ENCODE measurements at regions not wholly inside any gene's neighbourhood (a gene's known extent, or its start where the extent isn't known, plus 50 kb on each side); places are given as distances from the start of the nearest gene placed in this dataset.

DNA sequence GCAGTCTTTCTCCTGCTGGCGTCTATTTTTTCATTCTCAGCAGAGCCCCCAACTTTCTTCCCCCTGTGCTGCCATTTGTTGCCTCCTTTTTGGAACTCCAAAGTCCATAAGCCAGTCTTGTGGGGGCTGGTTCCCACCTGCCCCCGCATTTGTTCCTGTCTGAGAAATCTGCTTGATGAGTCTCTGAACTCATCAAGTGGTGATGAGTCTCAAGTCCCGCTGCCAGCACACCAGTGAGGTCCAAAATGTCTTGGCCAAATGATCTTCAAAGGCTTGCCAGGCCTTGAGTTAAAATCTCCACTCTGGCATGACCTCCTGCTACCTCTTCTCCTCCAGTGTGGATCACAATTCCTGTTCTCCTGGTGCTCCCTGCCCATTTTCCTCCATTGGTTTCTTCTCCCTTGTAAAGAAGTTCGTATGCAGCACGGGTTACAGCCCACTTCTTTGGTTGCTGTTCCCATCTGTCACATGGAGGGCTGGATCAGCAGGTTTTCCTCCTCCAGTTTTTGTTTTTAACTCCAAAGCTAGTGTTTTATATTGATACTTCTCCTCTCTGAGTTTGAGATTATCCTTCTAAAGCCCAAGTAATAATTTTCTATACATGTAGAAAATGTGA, 72.7 kb upstream of the LIMCH1 start:
- TF ChIP-seq RAD21 (IDR thresholded peaks at IDR 0.05; ENCODE audit: low read depth) (no peak), TEAD4 (IDR thresholded peaks at IDR 0.05) (no peak), EP300 (IDR thresholded peaks at IDR 0.05; ENCODE audit: borderline replicate concordance) (no peak), CEBPB (IDR thresholded peaks at IDR 0.05) (no peak), CREB1 (IDR thresholded peaks at IDR 0.05; ENCODE audit: low read depth) (no peak), MAX (IDR thresholded peaks at IDR 0.05) (no peak), TCF12 (IDR thresholded peaks at IDR 0.05; ENCODE audit: low read depth) (no peak), FOXM1 (IDR thresholded peaks at IDR 0.05; ENCODE audit: borderline replicate concordance, low read depth) (no peak), EGR1 (IDR thresholded peaks at IDR 0.05) (no peak), YY1 (IDR thresholded peaks at IDR 0.05; ENCODE audit: low read depth) (no peak), ZBTB7A (IDR thresholded peaks at IDR 0.05; ENCODE audit: low read depth) (no peak)
- TF ChIP-seq, protein P1, sequence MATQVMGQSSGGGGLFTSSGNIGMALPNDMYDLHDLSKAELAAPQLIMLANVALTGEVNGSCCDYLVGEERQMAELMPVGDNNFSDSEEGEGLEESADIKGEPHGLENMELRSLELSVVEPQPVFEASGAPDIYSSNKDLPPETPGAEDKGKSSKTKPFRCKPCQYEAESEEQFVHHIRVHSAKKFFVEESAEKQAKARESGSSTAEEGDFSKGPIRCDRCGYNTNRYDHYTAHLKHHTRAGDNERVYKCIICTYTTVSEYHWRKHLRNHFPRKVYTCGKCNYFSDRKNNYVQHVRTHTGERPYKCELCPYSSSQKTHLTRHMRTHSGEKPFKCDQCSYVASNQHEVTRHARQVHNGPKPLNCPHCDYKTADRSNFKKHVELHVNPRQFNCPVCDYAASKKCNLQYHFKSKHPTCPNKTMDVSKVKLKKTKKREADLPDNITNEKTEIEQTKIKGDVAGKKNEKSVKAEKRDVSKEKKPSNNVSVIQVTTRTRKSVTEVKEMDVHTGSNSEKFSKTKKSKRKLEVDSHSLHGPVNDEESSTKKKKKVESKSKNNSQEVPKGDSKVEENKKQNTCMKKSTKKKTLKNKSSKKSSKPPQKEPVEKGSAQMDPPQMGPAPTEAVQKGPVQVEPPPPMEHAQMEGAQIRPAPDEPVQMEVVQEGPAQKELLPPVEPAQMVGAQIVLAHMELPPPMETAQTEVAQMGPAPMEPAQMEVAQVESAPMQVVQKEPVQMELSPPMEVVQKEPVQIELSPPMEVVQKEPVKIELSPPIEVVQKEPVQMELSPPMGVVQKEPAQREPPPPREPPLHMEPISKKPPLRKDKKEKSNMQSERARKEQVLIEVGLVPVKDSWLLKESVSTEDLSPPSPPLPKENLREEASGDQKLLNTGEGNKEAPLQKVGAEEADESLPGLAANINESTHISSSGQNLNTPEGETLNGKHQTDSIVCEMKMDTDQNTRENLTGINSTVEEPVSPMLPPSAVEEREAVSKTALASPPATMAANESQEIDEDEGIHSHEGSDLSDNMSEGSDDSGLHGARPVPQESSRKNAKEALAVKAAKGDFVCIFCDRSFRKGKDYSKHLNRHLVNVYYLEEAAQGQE (IDR thresholded peaks at IDR 0.05; ENCODE audit: low read depth), result no peak
